WTC11 (cell line): ENCODE measurements at regions not wholly inside any gene's neighbourhood (a gene's known extent, or its start where the extent isn't known, plus 50 kb on each side); places are given as distances from the start of the nearest gene placed in this dataset.

ENCODE experiments used
- ATAC-seq: fragments of 200-7000 bp; cut with Tn5 transposase; 2 replicates; pipeline ENCODE4 v1.10.0; 2021; ENCODE audit warnings: mild to moderate bottlenecking, moderate library complexity
- CTCF ChIA-PET: fragments of 300-600 bp; sonication (Branson Sonifier 250); formaldehyde crosslinking; loops from one replicate; lab custom pipeline; 2021; ENCODE audit warnings: antibody characterized with exemption; lab: Charles Lee
- POLR2A ChIA-PET: fragments of 350-600 bp; sonication (Branson Sonifier 250); formaldehyde crosslinking; loops from one replicate; lab custom pipeline; 2021; ENCODE audit warnings: antibody characterized with exemption; lab: Charles Lee
- DNase-seq: peaks from one replicate; pipeline ENCODE4 v3.0.0; 2021; ENCODE audit warnings: low spot score
- H3K27ac Mint-ChIP-seq: 2 replicates; pipeline ENCODE4 v1.8.0; 2021; ENCODE audit warnings: mixed read lengths
- H3K27me3 Mint-ChIP-seq: 2 replicates; pipeline ENCODE4 v1.8.0; 2021; ENCODE audit warnings: low read depth, mild to moderate bottlenecking, moderate library complexity, mixed read lengths
- H3K36me3 Mint-ChIP-seq: 2 replicates; pipeline ENCODE4 v1.8.0; 2021; ENCODE audit warnings: mixed read lengths
- H3K4me1 Mint-ChIP-seq: 2 replicates; pipeline ENCODE4 v1.8.0; 2022; ENCODE audit warnings: mixed read lengths
- H3K4me3 Mint-ChIP-seq: 2 replicates; pipeline ENCODE4 v1.8.0; 2021; ENCODE audit warnings: mild to moderate bottlenecking, moderate library complexity, mixed read lengths
- H3K9me3 Mint-ChIP-seq: 2 replicates; pipeline ENCODE4 v1.8.0; 2021; ENCODE audit warnings: mixed read lengths
- ATF1 ChIP-seq: sonication (generic); formaldehyde crosslinking; IDR thresholded peaks from 2 replicates; pipeline ENCODE4 v1.8.1; 2023; ENCODE audit warnings: mild to moderate bottlenecking, moderate library complexity, missing genetic modification reagents
- E2F5 ChIP-seq: sonication (generic); formaldehyde crosslinking; IDR thresholded peaks from 2 replicates; pipeline ENCODE4 v1.8.1; 2022; ENCODE audit warnings: mild to moderate bottlenecking, moderate library complexity, missing genetic modification reagents
- ELF4 ChIP-seq: sonication (generic); formaldehyde crosslinking; IDR thresholded peaks from 2 replicates; pipeline ENCODE4 v1.8.1; 2022; ENCODE audit warnings: low read depth, mild to moderate bottlenecking, moderate library complexity, missing genetic modification reagents
- FOXJ3 ChIP-seq: sonication (generic); formaldehyde crosslinking; IDR thresholded peaks from 2 replicates; pipeline ENCODE4 v1.9.0; 2021; ENCODE audit warnings: missing genetic modification reagents, mild to moderate bottlenecking, borderline replicate concordance
- FOXK1 ChIP-seq: sonication (generic); formaldehyde crosslinking; IDR thresholded peaks from 2 replicates; pipeline ENCODE4 v1.8.0; 2022; ENCODE audit warnings: mild to moderate bottlenecking, moderate library complexity, missing genetic modification reagents
- FOXP1 ChIP-seq: sonication (generic); formaldehyde crosslinking; IDR thresholded peaks from 2 replicates; pipeline ENCODE4 v1.8.0; 2022; ENCODE audit warnings: missing genetic modification reagents, mild to moderate bottlenecking, moderate library complexity, borderline replicate concordance
- IRF1 ChIP-seq: sonication (generic); formaldehyde crosslinking; IDR thresholded peaks from 2 replicates; pipeline ENCODE4 v1.8.0; 2023; ENCODE audit warnings: missing genetic modification reagents
- MAX ChIP-seq: sonication (generic); formaldehyde crosslinking; IDR thresholded peaks from 2 replicates; pipeline ENCODE4 v1.8.0; 2022; ENCODE audit warnings: mild to moderate bottlenecking, missing genetic modification reagents
- RORB ChIP-seq: fragments of 250-450 bp; sonication (Bioruptor Pico); IDR thresholded peaks from 2 replicates; pipeline ENCODE4 v1.9.0; 2021; ENCODE audit warnings: mild to moderate bottlenecking
- SMAD3 ChIP-seq: sonication (generic); formaldehyde crosslinking; IDR thresholded peaks from 2 replicates; pipeline ENCODE4 v1.8.0; 2022; ENCODE audit warnings: missing genetic modification reagents, mild to moderate bottlenecking, borderline replicate concordance
- SOX15 ChIP-seq: fragments of 250-450 bp; sonication (Bioruptor Pico); IDR thresholded peaks from 2 replicates; pipeline ENCODE4 v1.9.0; 2021; ENCODE audit warnings: mild to moderate bottlenecking
- SP1 ChIP-seq: sonication (generic); formaldehyde crosslinking; conservative IDR thresholded peaks from 2 replicates; pipeline ENCODE4 v1.8.1; 2022; ENCODE audit warnings: missing genetic modification reagents
- STAT6 ChIP-seq: sonication (generic); formaldehyde crosslinking; conservative IDR thresholded peaks from 2 replicates; pipeline ENCODE4 v1.8.1; 2023; ENCODE audit warnings: mild to moderate bottlenecking, low read depth, missing genetic modification reagents, moderate library complexity
- TEAD1 ChIP-seq: sonication (generic); formaldehyde crosslinking; IDR thresholded peaks from 2 replicates; pipeline ENCODE4 v1.8.0; 2022; ENCODE audit warnings: mild to moderate bottlenecking, missing genetic modification reagents
- TEAD4 ChIP-seq: sonication (generic); formaldehyde crosslinking; IDR thresholded peaks from 2 replicates; pipeline ENCODE4 v1.8.0; 2022; ENCODE audit warnings: mild to moderate bottlenecking, missing genetic modification reagents
- USF2 ChIP-seq: sonication (generic); formaldehyde crosslinking; IDR thresholded peaks from 2 replicates; pipeline ENCODE4 v1.8.1; 2023; ENCODE audit warnings: mild to moderate bottlenecking, missing genetic modification reagents, moderate library complexity
- ZNF219 ChIP-seq: sonication (generic); formaldehyde crosslinking; IDR thresholded peaks from 2 replicates; pipeline ENCODE4 v1.8.0; 2023; ENCODE audit warnings: missing genetic modification reagents, mild to moderate bottlenecking, borderline replicate concordance
- ZNF396 ChIP-seq: fragments of 250-450 bp; sonication (Bioruptor Pico); IDR thresholded peaks from 2 replicates; pipeline ENCODE4 v1.8.0; 2021; ENCODE audit warnings: mild to moderate bottlenecking, moderate library complexity, borderline replicate concordance
- ZNF512 ChIP-seq: sonication (generic); formaldehyde crosslinking; IDR thresholded peaks from 2 replicates; pipeline ENCODE4 v1.8.1; 2022; ENCODE audit warnings: missing genetic modification reagents, borderline replicate concordance

- Mint-ChIP-seq H3K27ac (no peak overlapping the region), H3K36me3 (no peaks in the 10 kb centered on the region), H3K9me3 (peaks cover 6% of the 10 kb centered on the region), H3K27me3 (no peaks in the 10 kb centered on the region), H3K4me1 (peaks cover 33% of the 10 kb centered on the region), H3K4me3 (no peak overlapping the region)
- ChIA-PET POLR2A (no interaction called here), CTCF (no interaction called here)
- no peak for ATAC-seq
- DNase-seq, result no peak
- TF ChIP-seq FOXK1, result no peak
- no peak for TF ChIP-seq ZNF396 (CRISPR knock-in tag)
- TF ChIP-seq STAT6 (CRISPR knock-in tag), result no peak
- TF ChIP-seq ATF1 (CRISPR knock-in tag), result no peak
- no peak for TF ChIP-seq ELF4 (CRISPR knock-in tag)
- TF ChIP-seq MAX (CRISPR knock-in tag), result no peak
- TF ChIP-seq TEAD1, result no peak
- no peak for TF ChIP-seq SOX15 (CRISPR knock-in tag)
- TF ChIP-seq IRF1 (CRISPR knock-in tag), result no peak
- no peak for TF ChIP-seq USF2
- TF ChIP-seq SMAD3 (CRISPR knock-in tag), result no peak
- TF ChIP-seq ZNF219 (CRISPR knock-in tag), result no peak
- TF ChIP-seq FOXP1 (CRISPR knock-in tag), result no peak
- TF ChIP-seq ZNF512 (CRISPR knock-in tag), result no peak
- TF ChIP-seq RORB (CRISPR knock-in tag), result no peak
- TF ChIP-seq TEAD4 (CRISPR knock-in tag), result no peak
- TF ChIP-seq FOXJ3 (CRISPR knock-in tag), result no peak
- TF ChIP-seq E2F5 (CRISPR knock-in tag), result no peak
Measured at GRCh38 chr21:40938611-40939010, 91.7 kb upstream of the DSCAM start.

GRCh38 chr21:40947713-40948112 is 100.8 kb upstream of the DSCAM start:
- CTCF ChIA-PET, result interaction anchor here (1.2 kb wide), 2 partner anchors 95 to 1080 kb away, joined by 3 to 4 read pairs; partner anchors contain the start of gene PCP4
- ATAC-seq (peak; percentile 95), DNase-seq (peak; percentile 14)
- Mint-ChIP-seq H3K27me3 (no peaks in the 10 kb centered on the region), H3K27ac (peak overlapping the region; percentile 43), H3K4me1 (peaks cover 18% of the 10 kb centered on the region), H3K4me3 (no peak overlapping the region), H3K36me3 (peaks cover 15% of the 10 kb centered on the region), H3K9me3 (peaks cover 25% of the 10 kb centered on the region)
- no peak for TF ChIP-seq ZNF219 (CRISPR knock-in tag)
- TF ChIP-seq SP1 (CRISPR knock-in tag), result no peak
- TF ChIP-seq ZNF396 (CRISPR knock-in tag), result no peak
- POLR2A ChIA-PET, result interaction anchor here (0.7 kb wide), 1 partner anchor 90 kb away, joined by 4 read pairs; no protein-coding TSS in a partner anchor
